CD4-positive, alpha-beta T cell (primary cell): ENCODE measurements at regions not wholly inside any gene's neighbourhood (a gene's known extent, or its start where the extent isn't known, plus 50 kb on each side); places are given as distances from the start of the nearest gene placed in this dataset.

Experiments used
- ATAC-seq: fragments of 200-7000 bp; cut with Tn5 transposase; one replicate; pipeline ENCODE4 v1.10.0; 2022; ENCODE audit warnings: mild to moderate bottlenecking; ENCODE audit not compliant: poor library complexity
- CTCF ChIA-PET: fragments of 350-600 bp; sonication (Branson Sonifier 250); formaldehyde crosslinking; loops from one replicate; lab custom pipeline; 2021; ENCODE audit warnings: antibody characterized with exemption, inconsistent platforms; lab: Charles Lee
- POLR2A ChIA-PET: fragments of 350-600 bp; sonication (Branson Sonifier 250); formaldehyde crosslinking; loops from one replicate; lab custom pipeline; 2021; ENCODE audit warnings: antibody characterized with exemption, inconsistent platforms; lab: Charles Lee
- DNase-seq, 14 experiments: peaks; one replicate each; pipeline ENCODE4 v3.0.0-alpha.2; 2013 to 2020; ENCODE audit warnings: mixed read lengths in 2 of 14
- H3K27ac ChIP-seq, 2 donors: one replicate each; pipeline versions ENCODE4 v1.5.1 to v1.7.0; 2013; ENCODE audit warnings: low read length in 2 of 2, low read depth in 1 of 2, mild to moderate bottlenecking in 1 of 2
- H3K27me3 ChIP-seq, 2 experiments: 1 replicate in 1 of 2; 2 replicates in 1 of 2; pipeline versions ENCODE4 v1.6.1 to v1.7.0; 2013; ENCODE audit warnings: low read length in 2 of 2, control low read depth in 1 of 2, mild to moderate bottlenecking in 1 of 2, moderate library complexity in 1 of 2; ENCODE audit not compliant: insufficient read depth in 2 of 2, control insufficient read depth in 1 of 2
- H3K36me3 ChIP-seq: one replicate; pipeline ENCODE4 v1.6.1; 2013; ENCODE audit warnings: low read length, control low read depth; ENCODE audit not compliant: insufficient read depth
- H3K4me1 ChIP-seq: one replicate; pipeline ENCODE4 v1.6.1; 2013; ENCODE audit warnings: low read length, control low read depth; ENCODE audit not compliant: insufficient read depth
- H3K4me3 ChIP-seq: one replicate; pipeline ENCODE4 v1.5.1; 2013; ENCODE audit warnings: mild to moderate bottlenecking, low read length, moderate library complexity
- H3K9me3 ChIP-seq, 2 experiments: 1 replicate in 1 of 2; 2 replicates in 1 of 2; pipeline versions ENCODE4 v1.6.1 to v1.7.0; 2013; ENCODE audit warnings: low read length in 2 of 2, mild to moderate bottlenecking in 2 of 2, control low read depth in 1 of 2, moderate library complexity in 1 of 2; ENCODE audit not compliant: control insufficient read depth in 1 of 2, insufficient read depth in 1 of 2
- H3K27ac Mint-ChIP-seq: one replicate; pipeline ENCODE4 v1.8.0; 2020; ENCODE audit warnings: mixed read lengths
- H3K27me3 Mint-ChIP-seq: one replicate; pipeline ENCODE4 v1.8.0; 2021; ENCODE audit warnings: mixed read lengths
- H3K36me3 Mint-ChIP-seq: one replicate; pipeline ENCODE4 v1.8.0; 2021; ENCODE audit warnings: low read depth, mixed read lengths
- H3K4me1 Mint-ChIP-seq: one replicate; pipeline ENCODE4 v1.8.0; 2021; ENCODE audit warnings: low read depth, mixed read lengths
- H3K4me3 Mint-ChIP-seq: one replicate; pipeline ENCODE4 v1.8.0; 2020; ENCODE audit warnings: mild to moderate bottlenecking, mixed read lengths
- H3K9me3 Mint-ChIP-seq: one replicate; pipeline ENCODE4 v1.8.0; 2020; ENCODE audit warnings: mixed read lengths
- CTCF ChIP-seq: fragments of 200-600 bp; IDR thresholded peaks from one replicate; pipeline ENCODE4 v1.8.0; 2022; ENCODE audit warnings: antibody characterized with exemption, mild to moderate bottlenecking
- intact Hi-C, 2 experiments: fragments of 100-400 bp; cut with DNase I in 1 of 2; cut with micrococcal nuclease in 1 of 2; formaldehyde crosslinking; loops; one replicate each; pipeline versions ENCODE4 v1.15.1 to v1.9.0; 2023 to 2025; cut with DNase I, micrococcal nuclease

GRCh38 chr20:55704458-55704857 is 300.9 kb downstream of the CBLN4 start:
- Histone ChIP-seq H3K27ac (no peak overlapping the region), H3K4me3 (no peak overlapping the region), H3K9me3 (peaks cover 0 to 5% of the 10 kb centered on the region in 2 experiments), H3K36me3 (no peaks in the 10 kb centered on the region), H3K27me3 (no peaks in the 10 kb centered on the region), H3K4me1 (no peaks in the 10 kb centered on the region)
- Mint-ChIP-seq H3K36me3 (no peaks in the 10 kb centered on the region), H3K27ac (no peak overlapping the region), H3K27me3 (no peaks in the 10 kb centered on the region), H3K9me3 (peaks cover 3% of the 10 kb centered on the region), H3K4me1 (no peaks in the 10 kb centered on the region), H3K4me3 (no peak overlapping the region)
- intact Hi-C loops: no loop called here
- ATAC-seq: no peak
- POLR2A ChIA-PET: no interaction called here
- no peak for DNase-seq
- CTCF ChIA-PET: no interaction called here
- TF ChIP-seq CTCF: no peak

- no peaks in the 10 kb centered on the region for H3K4me1 ChIP-seq
- no peak for TF ChIP-seq CTCF
- H3K36me3 Mint-ChIP-seq: no peaks in the 10 kb centered on the region
- intact Hi-C loops: no loop called here
- no peak overlapping the region for H3K27ac ChIP-seq
- H3K36me3 ChIP-seq: no peaks in the 10 kb centered on the region
- H3K4me1 Mint-ChIP-seq: no peaks in the 10 kb centered on the region
- H3K4me3 Mint-ChIP-seq: no peak overlapping the region
- no peak for DNase-seq
- ATAC-seq: no peak
- no peaks in the 10 kb centered on the region for H3K9me3 Mint-ChIP-seq
- H3K4me3 ChIP-seq: no peak overlapping the region
- peaks cover 0 to 5% of the 10 kb centered on the region in 2 experiments for H3K9me3 ChIP-seq
- ChIA-PET CTCF (no interaction called here), POLR2A (no interaction called here)
- H3K27me3 ChIP-seq: no peaks in the 10 kb centered on the region
- no peak overlapping the region for H3K27ac Mint-ChIP-seq
- no peaks in the 10 kb centered on the region for H3K27me3 Mint-ChIP-seq
Observed at GRCh38 chr20:55701467-55701866, 303.9 kb downstream of the CBLN4 start.

- ATAC-seq (no peak), DNase-seq (no peak)
- ChIA-PET CTCF (no interaction called here), POLR2A (no interaction called here)
- Histone ChIP-seq H3K27ac (no peak overlapping the region), H3K36me3 (no peaks in the 10 kb centered on the region), H3K9me3 (peaks cover 0 to 4% of the 10 kb centered on the region in 2 experiments), H3K4me3 (no peak overlapping the region), H3K4me1 (no peaks in the 10 kb centered on the region), H3K27me3 (no peaks in the 10 kb centered on the region)
- no peaks in the 10 kb centered on the region for H3K4me1 Mint-ChIP-seq
- no peak overlapping the region for H3K27ac Mint-ChIP-seq
- no peaks in the 10 kb centered on the region for H3K9me3 Mint-ChIP-seq
- intact Hi-C loops: no loop called here
- H3K36me3 Mint-ChIP-seq: no peaks in the 10 kb centered on the region
- no peaks in the 10 kb centered on the region for H3K27me3 Mint-ChIP-seq
- no peak overlapping the region for H3K4me3 Mint-ChIP-seq
- TF ChIP-seq CTCF: no peak
Observed at GRCh38 chr20:55696520-55696919, 308.8 kb downstream of the CBLN4 start.
